ENCODE measurements at regions not wholly inside any gene's neighbourhood (a gene's known extent, or its start where the extent isn't known, plus 50 kb on each side); places are given as distances from the start of the nearest gene placed in this dataset.

DNA sequence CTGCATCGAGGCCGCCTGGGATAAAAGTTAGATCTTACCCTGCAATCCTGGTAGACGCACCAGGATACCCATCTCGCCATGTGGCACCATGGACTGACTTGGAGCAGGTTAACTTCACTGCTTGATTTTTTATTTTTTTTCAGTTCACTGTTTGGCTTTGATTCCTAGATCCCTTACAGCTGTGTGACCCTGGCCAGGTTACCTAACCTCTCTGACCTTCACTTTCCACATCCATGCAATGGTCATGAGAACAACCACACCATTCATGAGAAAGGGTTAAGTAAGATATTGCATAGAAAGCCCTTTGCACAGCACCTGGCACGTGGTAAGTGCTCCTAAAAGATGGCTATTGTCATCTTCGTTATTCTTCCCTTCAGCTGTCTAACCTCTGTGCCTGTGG is 230.5 kb downstream of the SOX9 start:
- ChIA-PET CTCF (no interaction called here), POLR2A (no interaction called here)
- Mint-ChIP-seq H3K27me3 (ENCODE audit: insufficient read depth, unreplicated experiment) (no peaks in the 10 kb centered on the region), H3K4me1 (ENCODE audit: low read depth, unreplicated experiment) (peaks cover 1% of the 10 kb centered on the region), H3K9me3 (ENCODE audit: unreplicated experiment) (peaks cover 15% of the 10 kb centered on the region), H3K4me3 (ENCODE audit: unreplicated experiment) (no peak overlapping the region), H3K36me3 (ENCODE audit: insufficient read depth, unreplicated experiment) (no peaks in the 10 kb centered on the region), H3K27ac (ENCODE audit: unreplicated experiment) (no peak overlapping the region)
- H3K36me3 ChIP-seq (ENCODE audit: control insufficient read depth, insufficient read depth, low read length), result no peaks in the 10 kb centered on the region
- H3K27me3 ChIP-seq (replicated peaks; ENCODE audit: control insufficient read depth, insufficient read depth, low read length), result no peaks in the 10 kb centered on the region
- BruUV-seq (replicated peaks), result no TSS peak
- H3K4me1 ChIP-seq, result 0 out of 2 replicates have a peak, but pooled peaks cover 4% of the 10 kb centered on the region
- no peak overlapping the region for H3K4me3 ChIP-seq (ENCODE audit: low read depth, low read length)
- peaks cover 4% of the 10 kb centered on the region; the same call in 1 of the 2 replicates for H3K9me3 ChIP-seq
- intact Hi-C loops (cut with micrococcal nuclease; ENCODE audit: unreplicated experiment), result no loop called here
- TF ChIP-seq, protein P1, sequence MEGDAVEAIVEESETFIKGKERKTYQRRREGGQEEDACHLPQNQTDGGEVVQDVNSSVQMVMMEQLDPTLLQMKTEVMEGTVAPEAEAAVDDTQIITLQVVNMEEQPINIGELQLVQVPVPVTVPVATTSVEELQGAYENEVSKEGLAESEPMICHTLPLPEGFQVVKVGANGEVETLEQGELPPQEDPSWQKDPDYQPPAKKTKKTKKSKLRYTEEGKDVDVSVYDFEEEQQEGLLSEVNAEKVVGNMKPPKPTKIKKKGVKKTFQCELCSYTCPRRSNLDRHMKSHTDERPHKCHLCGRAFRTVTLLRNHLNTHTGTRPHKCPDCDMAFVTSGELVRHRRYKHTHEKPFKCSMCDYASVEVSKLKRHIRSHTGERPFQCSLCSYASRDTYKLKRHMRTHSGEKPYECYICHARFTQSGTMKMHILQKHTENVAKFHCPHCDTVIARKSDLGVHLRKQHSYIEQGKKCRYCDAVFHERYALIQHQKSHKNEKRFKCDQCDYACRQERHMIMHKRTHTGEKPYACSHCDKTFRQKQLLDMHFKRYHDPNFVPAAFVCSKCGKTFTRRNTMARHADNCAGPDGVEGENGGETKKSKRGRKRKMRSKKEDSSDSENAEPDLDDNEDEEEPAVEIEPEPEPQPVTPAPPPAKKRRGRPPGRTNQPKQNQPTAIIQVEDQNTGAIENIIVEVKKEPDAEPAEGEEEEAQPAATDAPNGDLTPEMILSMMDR (IDR thresholded peaks at IDR 0.05; ENCODE audit: insufficient read depth in 1 of 2, low read depth in 1 of 2, low read length in 1 of 2, severe bottlenecking in 1 of 2, unreplicated experiment in 1 of 2), result no peak
- no peak for DNase-seq

DNA sequence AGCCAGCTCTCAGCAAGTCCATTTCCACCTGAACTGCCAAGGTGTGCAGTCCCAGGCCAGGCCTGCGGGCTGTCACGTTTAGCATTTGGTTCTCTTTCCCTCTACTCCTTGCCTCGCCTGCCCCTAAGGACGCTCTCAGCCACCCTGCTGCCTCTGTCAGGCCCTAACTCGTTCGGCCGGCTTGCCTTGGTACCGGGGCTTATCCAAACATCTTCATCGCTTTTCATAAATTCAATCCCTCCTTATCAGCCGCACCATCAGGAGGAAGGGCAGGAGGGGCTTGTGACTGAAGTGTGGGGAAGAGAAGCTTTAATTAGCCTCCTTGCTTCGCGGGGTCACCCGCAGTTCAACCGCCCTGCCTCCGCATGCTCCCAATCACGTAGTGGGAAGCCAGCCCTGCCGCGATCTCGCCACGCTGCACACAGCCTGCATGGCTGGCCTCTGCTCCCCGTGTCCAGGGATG is 231.1 kb downstream of the SOX9 start:
- H3K4me3 Mint-ChIP-seq (ENCODE audit: unreplicated experiment), result no peak overlapping the region
- no peaks in the 10 kb centered on the region for H3K27me3 ChIP-seq (replicated peaks; ENCODE audit: control insufficient read depth, insufficient read depth, low read length)
- no TSS peak for BruUV-seq (replicated peaks)
- POLR2A ChIA-PET, result no interaction called here
- no peaks in the 10 kb centered on the region for H3K36me3 ChIP-seq (ENCODE audit: control insufficient read depth, insufficient read depth, low read length)
- H3K9me3 ChIP-seq, result peaks cover 4% of the 10 kb centered on the region; the same call in 1 of the 2 replicates
- no peaks in the 10 kb centered on the region for H3K27me3 Mint-ChIP-seq (ENCODE audit: insufficient read depth, unreplicated experiment)
- TF ChIP-seq, protein P1 (IDR thresholded peaks at IDR 0.05; ENCODE audit: insufficient read depth in 1 of 2, low read depth in 1 of 2, low read length in 1 of 2, severe bottlenecking in 1 of 2, unreplicated experiment in 1 of 2), result no peak
- no peak overlapping the region for H3K4me3 ChIP-seq (ENCODE audit: low read depth, low read length)
- peak overlapping the region; percentile 16 for H3K27ac Mint-ChIP-seq (ENCODE audit: unreplicated experiment)
- intact Hi-C loops (cut with micrococcal nuclease; ENCODE audit: unreplicated experiment), result no loop called here
- DNase-seq, result peak; percentile 24 to 46
- CTCF ChIA-PET, result no interaction called here
- H3K9me3 Mint-ChIP-seq (ENCODE audit: unreplicated experiment), result peaks cover 15% of the 10 kb centered on the region
- 0 out of 2 replicates have a peak, but pooled peaks cover 4% of the 10 kb centered on the region for H3K4me1 ChIP-seq
- no peaks in the 10 kb centered on the region for H3K36me3 Mint-ChIP-seq (ENCODE audit: insufficient read depth, unreplicated experiment)
- no peaks in the 10 kb centered on the region for H3K4me1 Mint-ChIP-seq (ENCODE audit: low read depth, unreplicated experiment)

DNA sequence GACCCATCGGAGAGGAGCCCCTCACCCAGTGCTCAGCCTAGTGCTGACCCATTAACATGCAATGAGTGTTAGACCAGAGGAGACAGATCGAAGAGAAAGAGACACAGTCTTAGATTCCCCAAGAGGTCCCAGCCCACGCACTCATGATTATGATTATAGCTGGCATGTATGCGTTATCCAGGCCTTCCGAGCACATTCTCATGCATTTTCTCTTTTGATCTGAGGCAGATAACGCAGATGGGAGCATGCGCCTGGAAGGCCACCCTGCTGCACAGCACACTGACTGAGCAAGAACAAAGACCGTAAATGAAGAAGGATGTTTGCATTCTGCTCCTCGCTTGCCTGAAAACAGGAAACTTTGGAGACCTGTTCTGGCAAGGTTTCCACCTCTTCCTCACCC is 232.7 kb downstream of the SOX9 start:
- Histone ChIP-seq H3K27me3 (replicated peaks; ENCODE audit: control insufficient read depth, insufficient read depth, low read length) (no peaks in the 10 kb centered on the region), H3K9me3 (peaks cover 4% of the 10 kb centered on the region; the same call in 1 of the 2 replicates), H3K4me1 (0 out of 2 replicates have a peak, but pooled peaks cover 4% of the 10 kb centered on the region), H3K36me3 (ENCODE audit: control insufficient read depth, insufficient read depth, low read length) (no peaks in the 10 kb centered on the region), H3K4me3 (ENCODE audit: low read depth, low read length) (no peak overlapping the region)
- no peaks in the 10 kb centered on the region for H3K36me3 Mint-ChIP-seq (ENCODE audit: insufficient read depth, unreplicated experiment)
- BruUV-seq (replicated peaks), result no TSS peak
- TF ChIP-seq, protein P1 (IDR thresholded peaks at IDR 0.05; ENCODE audit: insufficient read depth in 1 of 2, low read depth in 1 of 2, low read length in 1 of 2, severe bottlenecking in 1 of 2, unreplicated experiment in 1 of 2), result no peak
- CTCF ChIA-PET, result no interaction called here
- DNase-seq, result no peak
- intact Hi-C loops (cut with micrococcal nuclease; ENCODE audit: unreplicated experiment), result no loop called here
- H3K4me1 Mint-ChIP-seq (ENCODE audit: low read depth, unreplicated experiment), result no peaks in the 10 kb centered on the region
- H3K9me3 Mint-ChIP-seq (ENCODE audit: unreplicated experiment), result peaks cover 15% of the 10 kb centered on the region
- no peak overlapping the region for H3K4me3 Mint-ChIP-seq (ENCODE audit: unreplicated experiment)
- POLR2A ChIA-PET, result no interaction called here
- no peaks in the 10 kb centered on the region for H3K27me3 Mint-ChIP-seq (ENCODE audit: insufficient read depth, unreplicated experiment)
- H3K27ac Mint-ChIP-seq (ENCODE audit: unreplicated experiment), result no peak overlapping the region

Data from Caco-2 (cell line).